Stromal cell of bone marrow (primary cell): ENCODE measurements at regions not wholly inside any gene's neighbourhood (a gene's known extent, or its start where the extent isn't known, plus 50 kb on each side); places are given as distances from the start of the nearest gene placed in this dataset.
"Not testable (repeated sequence)": the region's sequence is repeated elsewhere in the genome, so short reads cannot be mapped to it uniquely, and the experiment has no call there.

Experiments
- DNase-seq: peaks from one replicate; pipeline ENCODE4 v3.0.0-alpha.2; 2012; ENCODE audit warnings: low read depth

- no peak for DNase-seq
Observed at GRCh38 chr15:31179693-31180092, 78.2 kb upstream of the TRPM1 start.

- no peak for DNase-seq
Observed at GRCh38 chr15:31193291-31193690, 91.8 kb upstream of the TRPM1 start.

GRCh38 chr15:31195871-31196270 lies 94.3 kb upstream of the TRPM1 start:
- DNase-seq = no peak

- DNase-seq = no peak
Observed at GRCh38 chr15:31197497-31198414, 96.2 kb upstream of the TRPM1 start.

- peak; percentile 20 for DNase-seq
Observed at GRCh38 chr15:31200735-31201151, 99.2 kb upstream of the TRPM1 start.

GRCh38 chr15:31202953-31203352 lies 101.4 kb upstream of the TRPM1 start:
- DNase-seq = no peak

GRCh38 chr15:31203999-31204398 lies 102.5 kb upstream of the TRPM1 start:
- DNase-seq = no peak

- DNase-seq = no peak
Observed at GRCh38 chr15:31206386-31207181, 105.1 kb upstream of the TRPM1 start.

- DNase-seq = no peak
Observed at GRCh38 chr15:31207246-31207645, 105.7 kb upstream of the TRPM1 start.

- DNase-seq = not testable (repeated sequence)
Observed at GRCh38 chr15:31207861-31208260, 106.3 kb upstream of the TRPM1 start.

GRCh38 chr15:31208817-31209216 lies 107.3 kb upstream of the TRPM1 start:
- DNase-seq = no peak

GRCh38 chr15:31211353-31211752 lies 109.8 kb upstream of the TRPM1 start:
- DNase-seq = no peak

GRCh38 chr15:31212326-31213080 lies 111.0 kb upstream of the TRPM1 start:
- no peak for DNase-seq

GRCh38 chr15:31214158-31214863 lies 112.3 kb upstream of the KLF13 start:
- DNase-seq = no peak

- no peak for DNase-seq
Observed at GRCh38 chr15:31214864-31215489, 111.7 kb upstream of the KLF13 start.

GRCh38 chr15:31215490-31216214 lies 111.0 kb upstream of the KLF13 start:
- peak; percentile 33 for DNase-seq

GRCh38 chr15:31216215-31216911 lies 110.3 kb upstream of the KLF13 start:
- DNase-seq = peak; percentile 19

GRCh38 chr15:31217067-31217466 lies 109.6 kb upstream of the KLF13 start:
- no peak for DNase-seq

GRCh38 chr15:31217566-31218270 lies 108.9 kb upstream of the KLF13 start:
- DNase-seq = no peak
